Stimulated activated CD8-positive, alpha-beta memory T cell treated with anti-CD3 and anti-CD28 coated beads, Interleukin-12 subunit alpha, Interleukin-12 subunit beta, amount 100 ng/mL, for 24 hours (primary cell): ENCODE measurements at regions not wholly inside any gene's neighbourhood (a gene's known extent, or its start where the extent isn't known, plus 50 kb on each side); places are given as distances from the start of the nearest gene placed in this dataset.

Experiments used
- DNase-seq: peaks from one replicate; pipeline ENCODE4 v3.0.0-alpha.2; 2020; ENCODE audit errors: extremely low read depth

- no peak for DNase-seq
Observed at GRCh38 chr12:13680916-13681315, 300.5 kb downstream of the GRIN2B start.

DNA sequence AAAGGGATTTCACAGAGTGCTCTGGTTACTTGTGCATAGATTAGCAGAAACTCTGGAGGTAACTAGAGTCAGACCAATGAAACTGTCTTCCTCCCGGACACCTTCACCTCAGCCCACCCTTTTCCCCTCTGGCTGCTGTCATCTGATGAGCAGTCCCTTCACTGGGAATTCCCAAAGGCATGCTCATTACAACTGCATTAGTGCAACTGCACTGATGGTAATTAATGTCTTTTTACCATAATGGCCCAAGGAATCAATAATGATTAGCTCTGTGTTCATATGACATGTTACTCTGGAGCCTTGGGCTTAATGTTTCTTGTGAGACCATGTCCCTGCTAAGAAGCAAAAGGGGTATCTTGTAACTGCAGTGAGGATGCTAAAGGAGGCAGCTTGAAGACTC, 304.5 kb downstream of the GRIN2B start:
- DNase-seq, result no peak

DNA sequence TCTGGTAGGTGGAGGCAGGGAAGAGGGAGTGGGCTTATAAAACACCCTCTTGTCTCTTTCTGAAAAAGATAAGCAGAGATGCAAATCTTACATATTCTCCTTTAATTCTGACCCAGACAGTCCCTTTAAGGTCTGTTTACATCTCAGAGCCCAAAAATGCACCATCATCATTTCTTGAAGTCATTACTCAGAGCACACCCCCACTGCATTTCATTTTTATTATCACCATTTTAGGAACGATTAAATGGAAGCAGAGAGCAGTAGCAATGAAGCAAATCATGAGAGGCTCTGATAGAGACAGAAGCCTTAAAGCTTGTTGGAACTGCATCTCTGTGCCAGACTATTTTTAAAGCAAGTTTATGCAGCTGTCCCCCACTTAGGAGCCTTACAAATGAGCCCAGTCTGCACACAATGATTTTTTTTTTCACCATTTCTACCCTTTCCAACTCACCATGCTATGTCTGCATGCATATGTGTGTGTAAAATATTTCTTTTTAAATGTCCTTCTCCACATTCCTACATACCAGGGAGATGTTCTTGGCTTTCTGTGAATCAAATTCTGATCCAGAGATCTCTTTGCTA, 311.0 kb downstream of the GRIN2B start:
- no peak for DNase-seq

DNA sequence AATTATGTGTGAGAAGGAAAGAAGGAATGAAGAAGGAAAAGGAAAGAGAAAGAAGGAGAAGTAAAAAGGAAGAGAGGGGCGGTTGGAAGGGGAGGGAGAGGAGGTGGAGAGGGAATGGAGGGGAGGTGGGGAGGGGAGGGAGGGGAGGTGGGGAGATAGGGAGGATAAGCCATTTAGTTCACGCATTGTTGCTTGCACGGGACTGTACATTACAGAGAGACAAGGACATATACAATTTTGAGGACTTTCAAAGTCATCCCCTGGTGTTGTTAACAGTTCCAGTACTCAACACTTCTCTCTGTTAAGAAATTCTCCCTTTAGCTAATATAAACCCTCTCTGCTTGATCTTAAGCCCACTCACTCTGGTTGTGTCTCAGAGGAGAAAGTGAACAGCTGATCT, 312.5 kb downstream of the GRIN2B start:
- no peak for DNase-seq

- DNase-seq, result no peak
Observed at GRCh38 chr12:13666806-13667205, 314.6 kb downstream of the GRIN2B start.

DNA sequence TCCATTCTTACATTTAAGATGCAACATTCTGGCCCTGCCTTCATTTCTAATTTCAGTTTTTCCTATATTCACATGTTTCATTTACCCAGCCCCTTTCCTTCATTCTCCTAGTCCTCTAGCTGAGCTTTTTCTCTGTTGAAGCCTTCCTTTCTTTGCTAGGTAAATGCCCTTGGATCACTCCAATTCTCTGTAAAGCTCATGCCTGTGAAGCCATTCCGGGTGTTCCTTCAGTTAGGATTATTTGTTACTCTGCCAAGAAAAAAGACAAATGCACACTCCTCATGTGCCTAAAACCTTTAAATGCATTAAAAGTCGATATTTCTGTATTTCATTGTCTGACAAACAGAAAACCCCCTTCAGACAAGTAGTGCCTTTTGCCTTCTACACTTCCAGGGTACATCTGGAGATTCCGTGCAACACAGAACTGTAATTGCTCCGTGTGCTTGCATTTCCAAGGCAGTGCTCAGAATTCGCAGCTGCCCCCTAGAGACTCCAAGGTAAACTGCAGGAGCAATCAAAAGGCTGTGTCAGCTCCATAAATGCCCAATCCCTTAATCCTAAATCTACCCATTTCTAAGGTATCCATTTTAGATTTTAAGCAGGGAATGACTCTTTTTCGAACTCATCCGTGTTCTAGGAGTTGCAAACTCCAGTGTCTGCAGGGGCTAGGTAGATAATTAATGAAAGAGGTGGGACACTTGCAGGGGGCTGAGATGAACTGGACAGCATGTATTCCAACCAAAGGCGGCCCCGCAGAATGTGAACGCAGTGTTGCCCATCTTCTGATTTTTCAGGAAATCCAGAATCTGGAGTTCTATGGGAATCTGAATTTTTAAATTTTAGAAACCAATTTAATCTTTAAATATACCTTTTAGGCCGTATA, 320.2 kb downstream of the GRIN2B start:
- no peak for DNase-seq

DNA sequence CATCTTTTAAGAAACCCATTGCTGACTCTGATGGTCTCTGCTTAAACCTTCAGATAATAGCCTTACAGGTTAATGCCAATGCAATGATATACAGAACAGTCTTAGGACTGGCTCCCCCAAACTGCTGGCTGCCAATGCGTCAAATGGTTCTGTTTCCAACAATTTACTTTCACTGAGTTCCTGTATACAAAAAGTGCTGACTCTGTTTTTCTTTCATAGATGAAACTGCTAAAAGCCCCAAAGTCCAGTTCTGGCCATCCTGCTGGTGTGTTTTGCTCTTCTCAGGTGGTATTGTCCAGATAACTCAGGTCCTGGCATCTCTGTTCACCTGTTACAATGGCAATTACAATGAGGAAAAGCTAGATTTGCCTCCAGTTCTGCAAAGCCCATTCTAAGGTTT, 326.9 kb downstream of the GRIN2B start:
- no peak for DNase-seq

- DNase-seq, result no peak
Observed at GRCh38 chr12:13652105-13652504, 329.3 kb downstream of the GRIN2B start.

DNA sequence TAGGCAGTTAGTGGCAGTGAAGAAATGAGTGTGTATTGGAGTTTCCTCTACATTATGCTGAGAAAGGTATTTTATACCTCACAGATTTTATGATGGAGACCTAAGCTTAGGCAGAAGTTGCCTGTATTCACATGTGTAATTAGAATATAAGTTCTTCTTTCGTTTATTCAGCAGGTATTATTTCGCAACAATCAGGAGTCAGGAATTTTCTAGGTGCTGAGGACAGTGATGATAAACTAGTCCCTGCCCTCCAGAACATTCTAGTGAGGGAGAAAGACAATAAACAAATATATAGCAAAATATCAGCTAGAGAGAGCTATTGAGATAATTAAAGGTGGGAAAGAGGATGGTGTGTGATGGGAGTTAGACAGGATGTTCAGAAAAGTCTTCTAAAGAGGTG, 345.7 kb downstream of the GRIN2B start:
- no peak for DNase-seq

DNA sequence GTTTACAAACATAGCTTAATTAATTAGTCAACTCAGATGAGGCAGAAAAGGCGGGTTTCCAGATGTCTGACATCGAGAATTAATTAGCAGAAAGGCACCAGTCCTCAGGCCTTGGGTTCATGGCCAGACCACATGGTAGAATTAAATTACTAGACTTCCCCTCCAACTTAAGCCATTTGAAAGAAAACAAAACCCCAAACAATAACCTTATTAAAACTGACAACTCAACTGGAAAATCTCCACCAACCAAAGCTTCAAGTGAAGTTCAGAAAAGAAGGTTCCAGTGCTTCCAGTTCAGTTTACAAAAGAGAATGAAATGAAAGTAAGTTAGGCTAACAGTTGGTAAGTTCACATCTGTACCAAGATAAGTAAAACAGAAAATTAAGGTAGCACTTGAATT, 349.5 kb downstream of the GRIN2B start:
- no peak for DNase-seq

GRCh38 chr12:13630354-13630753, 351.0 kb downstream of the GRIN2B start:
- no peak for DNase-seq

DNA sequence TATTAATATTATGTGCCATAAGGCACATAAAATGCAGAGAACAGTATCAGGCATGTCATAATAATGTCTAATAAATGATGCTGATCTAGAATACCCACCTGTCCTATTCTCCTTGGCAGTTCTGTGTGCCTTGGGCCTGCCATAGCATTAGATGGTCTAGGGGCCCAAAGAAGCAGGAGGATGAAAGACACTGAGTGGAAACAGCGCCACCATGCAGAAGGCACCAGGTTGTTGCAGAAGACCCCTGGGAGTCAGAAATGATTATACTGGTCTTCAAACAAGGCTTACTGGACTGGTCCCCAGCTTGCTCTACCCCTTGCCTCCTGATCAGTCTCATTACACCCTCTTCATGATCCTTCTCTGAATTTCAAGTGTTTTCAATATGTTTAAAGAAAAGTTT, 353.3 kb downstream of the GRIN2B start:
- no peak for DNase-seq

DNA sequence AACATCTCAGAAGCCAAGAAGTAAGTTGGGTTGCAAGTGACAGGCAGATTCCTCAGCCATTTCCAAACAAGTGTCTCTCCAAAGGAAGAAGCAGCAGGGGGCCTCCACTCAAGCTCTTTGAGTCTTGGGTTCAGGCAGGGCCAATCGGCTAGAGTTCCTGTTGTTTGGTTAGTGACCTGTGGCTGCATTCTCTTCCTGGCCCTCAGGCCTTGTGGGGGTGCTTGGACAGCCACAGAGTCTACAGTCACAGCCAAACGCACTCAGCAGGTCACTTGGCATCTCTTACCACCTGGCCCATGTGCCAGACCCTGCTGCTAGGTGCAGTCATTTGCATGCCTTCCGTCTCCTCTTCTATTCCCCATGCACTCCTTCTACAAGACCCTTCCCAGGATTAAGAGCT, 353.9 kb downstream of the GRIN2B start:
- no peak for DNase-seq

- no peak for DNase-seq
Observed at GRCh38 chr12:13613297-13613696, 368.1 kb downstream of the GRIN2B start.

DNA sequence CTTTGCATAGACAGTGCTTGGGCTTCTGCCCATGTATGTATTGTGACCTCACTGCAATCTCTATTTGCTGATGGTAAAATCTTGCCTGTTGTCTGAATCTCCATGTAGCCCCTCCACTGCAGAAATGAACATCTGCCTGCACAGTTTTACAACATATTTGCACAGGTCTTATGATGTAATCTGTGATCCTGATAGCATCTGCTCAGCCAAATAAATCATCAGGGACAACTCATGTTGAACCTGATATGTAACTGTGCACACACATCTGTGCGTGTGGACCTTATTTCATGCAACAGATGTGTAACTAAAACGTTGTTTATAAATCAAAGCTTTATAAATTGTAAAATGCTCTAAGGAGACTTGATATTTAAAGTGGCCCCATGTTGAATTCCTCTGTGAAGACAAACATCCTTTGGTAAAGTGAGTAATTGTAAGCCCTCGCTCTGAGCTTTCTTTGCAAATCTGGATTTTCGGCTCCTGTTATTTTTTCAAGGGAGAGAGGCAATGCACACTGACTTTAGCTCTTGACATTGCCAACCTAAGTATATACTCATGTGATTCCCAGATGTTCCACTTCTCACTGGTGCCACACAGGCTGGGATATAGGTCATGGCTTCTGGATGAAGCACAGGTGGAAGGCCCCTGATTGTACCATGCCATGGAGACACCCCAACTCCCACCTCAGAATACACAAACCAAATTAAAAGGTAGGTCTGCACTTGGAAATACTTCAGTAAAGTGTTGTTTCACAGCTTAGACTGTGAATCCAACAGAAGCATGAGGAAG, 371.3 kb downstream of the GRIN2B start:
- DNase-seq, result no peak

DNA sequence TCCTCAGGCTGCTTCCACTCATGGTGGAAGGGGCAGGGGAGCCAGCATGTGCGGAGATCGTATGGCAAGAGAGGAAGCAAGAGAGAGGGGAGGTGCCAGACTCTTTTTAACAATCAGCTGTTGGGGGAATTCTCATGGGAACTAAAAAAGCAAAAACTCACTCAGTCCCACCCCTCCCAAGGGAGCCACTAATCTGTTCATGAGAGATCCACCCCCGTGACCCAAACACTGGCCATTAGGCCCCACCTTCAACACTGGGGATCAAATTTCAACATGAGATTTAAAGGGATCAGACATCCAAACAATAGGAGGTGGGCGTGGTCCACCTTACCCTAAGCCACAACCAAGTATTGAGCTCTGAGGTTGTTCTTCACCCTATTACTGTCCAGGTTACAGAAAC, 375.1 kb downstream of the GRIN2B start:
- DNase-seq, result no peak

DNA sequence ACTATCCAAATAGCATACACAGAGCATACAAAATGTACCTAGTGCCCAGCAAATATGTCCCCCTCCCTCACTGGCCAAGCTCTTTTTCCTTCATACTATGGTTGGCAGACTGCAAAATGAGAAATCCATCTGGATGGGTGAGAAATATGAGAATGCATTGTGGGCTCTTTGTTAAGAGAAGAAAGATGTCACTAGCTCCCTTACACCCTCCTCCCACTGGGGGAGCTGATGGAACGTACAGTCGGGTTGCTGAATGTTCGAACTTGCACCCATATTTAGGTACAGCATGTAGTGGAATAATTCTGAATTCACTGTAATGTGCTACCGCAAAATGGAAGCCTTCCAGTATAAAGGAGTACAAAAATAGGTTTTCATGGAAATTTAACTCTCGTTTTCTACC, 377.4 kb downstream of the GRIN2B start:
- no peak for DNase-seq

DNA sequence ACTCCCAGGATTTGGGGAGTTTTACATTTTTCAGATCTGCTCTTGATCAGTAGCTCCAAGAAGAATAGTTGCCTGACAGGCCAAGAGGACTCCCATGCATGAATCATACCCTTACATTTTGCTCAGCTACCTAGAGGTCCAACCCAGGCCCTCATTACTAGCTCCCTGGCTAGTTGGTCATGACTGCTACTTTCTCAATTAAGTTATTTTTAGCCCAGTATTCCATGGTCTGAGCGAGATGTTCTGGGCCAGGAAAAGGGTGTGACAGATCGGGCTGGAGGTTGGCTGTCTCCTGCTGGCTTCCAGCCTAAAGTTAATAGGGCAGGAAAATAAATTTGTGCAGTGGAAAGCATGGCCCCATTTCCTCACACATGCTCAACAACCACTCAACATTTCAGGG, 379.2 kb downstream of the GRIN2B start:
- no peak for DNase-seq

- no peak for DNase-seq
Observed at GRCh38 chr12:13599176-13599575, 382.2 kb downstream of the GRIN2B start.

- DNase-seq, result no peak
Observed at GRCh38 chr12:13597837-13598236, 383.6 kb downstream of the GRIN2B start.

- DNase-seq, result no peak
Observed at GRCh38 chr12:13597166-13597565, 384.2 kb downstream of the GRIN2B start.

- no peak for DNase-seq
Observed at GRCh38 chr12:13596714-13597113, 384.7 kb downstream of the GRIN2B start.
